Panc1 (cell line): ENCODE measurements at regions not wholly inside any gene's neighbourhood (a gene's known extent, or its start where the extent isn't known, plus 50 kb on each side); places are given as distances from the start of the nearest gene placed in this dataset.

Source experiments
- POLR2AphosphoS5 ChIP-seq: IDR thresholded peaks from 2 replicates; pipeline ENCODE4 v1.6.1; 2012; ENCODE audit warnings: mild to moderate bottlenecking, low read depth, low read length, moderate library complexity
- SIN3A ChIP-seq: IDR thresholded peaks from 2 replicates; pipeline ENCODE4 v1.6.1; 2012; ENCODE audit warnings: low read depth, mild to moderate bottlenecking, low read length, moderate library complexity, borderline replicate concordance; ENCODE audit not compliant: insufficient read depth
- TCF7L2 ChIP-seq: IDR thresholded peaks from 2 replicates; pipeline ENCODE4 v1.6.1; 2011; ENCODE audit warnings: mild to moderate bottlenecking, low read depth, low read length, inconsistent platforms
- TF ChIP-seq, protein P1 (sequence below): fragments of 450-650 bp; IDR thresholded peaks from 2 replicates; pipeline ENCODE4 v1.5.1; 2017; ENCODE audit warnings: mild to moderate bottlenecking
- TF ChIP-seq, protein P2 (sequence below), 2 experiments: IDR thresholded peaks; 2 replicates each; pipeline ENCODE4 v1.6.1; 2011 to 2012; ENCODE audit warnings: low read depth in 2 of 2, control low read depth in 1 of 2, low read length in 1 of 2, mild to moderate bottlenecking in 1 of 2, moderate library complexity in 1 of 2; ENCODE audit not compliant: insufficient read depth in 1 of 2

- TF ChIP-seq, protein P1, sequence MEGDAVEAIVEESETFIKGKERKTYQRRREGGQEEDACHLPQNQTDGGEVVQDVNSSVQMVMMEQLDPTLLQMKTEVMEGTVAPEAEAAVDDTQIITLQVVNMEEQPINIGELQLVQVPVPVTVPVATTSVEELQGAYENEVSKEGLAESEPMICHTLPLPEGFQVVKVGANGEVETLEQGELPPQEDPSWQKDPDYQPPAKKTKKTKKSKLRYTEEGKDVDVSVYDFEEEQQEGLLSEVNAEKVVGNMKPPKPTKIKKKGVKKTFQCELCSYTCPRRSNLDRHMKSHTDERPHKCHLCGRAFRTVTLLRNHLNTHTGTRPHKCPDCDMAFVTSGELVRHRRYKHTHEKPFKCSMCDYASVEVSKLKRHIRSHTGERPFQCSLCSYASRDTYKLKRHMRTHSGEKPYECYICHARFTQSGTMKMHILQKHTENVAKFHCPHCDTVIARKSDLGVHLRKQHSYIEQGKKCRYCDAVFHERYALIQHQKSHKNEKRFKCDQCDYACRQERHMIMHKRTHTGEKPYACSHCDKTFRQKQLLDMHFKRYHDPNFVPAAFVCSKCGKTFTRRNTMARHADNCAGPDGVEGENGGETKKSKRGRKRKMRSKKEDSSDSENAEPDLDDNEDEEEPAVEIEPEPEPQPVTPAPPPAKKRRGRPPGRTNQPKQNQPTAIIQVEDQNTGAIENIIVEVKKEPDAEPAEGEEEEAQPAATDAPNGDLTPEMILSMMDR = no peak
- TF ChIP-seq, protein P2, sequence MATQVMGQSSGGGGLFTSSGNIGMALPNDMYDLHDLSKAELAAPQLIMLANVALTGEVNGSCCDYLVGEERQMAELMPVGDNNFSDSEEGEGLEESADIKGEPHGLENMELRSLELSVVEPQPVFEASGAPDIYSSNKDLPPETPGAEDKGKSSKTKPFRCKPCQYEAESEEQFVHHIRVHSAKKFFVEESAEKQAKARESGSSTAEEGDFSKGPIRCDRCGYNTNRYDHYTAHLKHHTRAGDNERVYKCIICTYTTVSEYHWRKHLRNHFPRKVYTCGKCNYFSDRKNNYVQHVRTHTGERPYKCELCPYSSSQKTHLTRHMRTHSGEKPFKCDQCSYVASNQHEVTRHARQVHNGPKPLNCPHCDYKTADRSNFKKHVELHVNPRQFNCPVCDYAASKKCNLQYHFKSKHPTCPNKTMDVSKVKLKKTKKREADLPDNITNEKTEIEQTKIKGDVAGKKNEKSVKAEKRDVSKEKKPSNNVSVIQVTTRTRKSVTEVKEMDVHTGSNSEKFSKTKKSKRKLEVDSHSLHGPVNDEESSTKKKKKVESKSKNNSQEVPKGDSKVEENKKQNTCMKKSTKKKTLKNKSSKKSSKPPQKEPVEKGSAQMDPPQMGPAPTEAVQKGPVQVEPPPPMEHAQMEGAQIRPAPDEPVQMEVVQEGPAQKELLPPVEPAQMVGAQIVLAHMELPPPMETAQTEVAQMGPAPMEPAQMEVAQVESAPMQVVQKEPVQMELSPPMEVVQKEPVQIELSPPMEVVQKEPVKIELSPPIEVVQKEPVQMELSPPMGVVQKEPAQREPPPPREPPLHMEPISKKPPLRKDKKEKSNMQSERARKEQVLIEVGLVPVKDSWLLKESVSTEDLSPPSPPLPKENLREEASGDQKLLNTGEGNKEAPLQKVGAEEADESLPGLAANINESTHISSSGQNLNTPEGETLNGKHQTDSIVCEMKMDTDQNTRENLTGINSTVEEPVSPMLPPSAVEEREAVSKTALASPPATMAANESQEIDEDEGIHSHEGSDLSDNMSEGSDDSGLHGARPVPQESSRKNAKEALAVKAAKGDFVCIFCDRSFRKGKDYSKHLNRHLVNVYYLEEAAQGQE (IDR thresholded peaks at IDR 0.05; ENCODE audit: insufficient read depth in 1 of 2, low read depth in 2 of 2, low read length in 1 of 2) = no peak
- no peak for TF ChIP-seq SIN3A
- no peak for TF ChIP-seq POLR2AphosphoS5
- no peak for TF ChIP-seq TCF7L2
Measured at GRCh38 chr15:94683902-94684301, 452.5 kb downstream of the MCTP2 start.
